ENCODE measurements at regions not wholly inside any gene's neighbourhood (a gene's known extent, or its start where the extent isn't known, plus 50 kb on each side); places are given as distances from the start of the nearest gene placed in this dataset.

DNA sequence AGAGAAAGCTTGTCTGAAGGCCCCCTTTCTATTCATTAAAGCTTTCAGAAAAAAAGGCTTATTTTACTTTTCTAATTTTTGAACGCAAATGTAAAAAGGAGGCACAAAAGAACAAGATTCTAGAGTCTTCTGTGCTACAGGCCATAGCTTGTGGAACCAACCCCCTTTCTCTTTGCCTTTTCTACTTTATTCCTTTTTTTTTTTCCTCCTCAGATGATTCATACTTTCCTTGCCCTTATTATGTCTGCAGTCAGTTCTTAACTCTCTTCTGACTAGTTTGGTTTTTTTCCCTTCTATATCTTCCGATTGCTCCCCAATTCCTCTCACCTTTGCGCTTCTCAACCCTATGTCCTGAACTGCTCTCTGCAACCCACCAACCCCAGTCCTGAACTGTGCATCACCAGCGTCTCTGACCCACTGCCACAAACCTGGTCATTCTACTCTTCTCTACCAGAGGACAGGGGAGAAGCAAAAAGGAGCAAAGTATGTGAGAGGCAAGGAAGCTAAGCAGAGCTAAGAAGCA lies 56.9 kb upstream of the WIPF1 start:
- TF ChIP-seq, protein P1, sequence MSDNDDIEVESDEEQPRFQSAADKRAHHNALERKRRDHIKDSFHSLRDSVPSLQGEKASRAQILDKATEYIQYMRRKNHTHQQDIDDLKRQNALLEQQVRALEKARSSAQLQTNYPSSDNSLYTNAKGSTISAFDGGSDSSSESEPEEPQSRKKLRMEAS (CRISPR knock-in tag; IDR thresholded peaks at IDR 0.05), result no peak
- TF ChIP-seq ZNF317 (CRISPR knock-in tag; IDR thresholded peaks at IDR 0.05; ENCODE audit: borderline replicate concordance, low read depth), result no peak
- TF ChIP-seq, protein P2, sequence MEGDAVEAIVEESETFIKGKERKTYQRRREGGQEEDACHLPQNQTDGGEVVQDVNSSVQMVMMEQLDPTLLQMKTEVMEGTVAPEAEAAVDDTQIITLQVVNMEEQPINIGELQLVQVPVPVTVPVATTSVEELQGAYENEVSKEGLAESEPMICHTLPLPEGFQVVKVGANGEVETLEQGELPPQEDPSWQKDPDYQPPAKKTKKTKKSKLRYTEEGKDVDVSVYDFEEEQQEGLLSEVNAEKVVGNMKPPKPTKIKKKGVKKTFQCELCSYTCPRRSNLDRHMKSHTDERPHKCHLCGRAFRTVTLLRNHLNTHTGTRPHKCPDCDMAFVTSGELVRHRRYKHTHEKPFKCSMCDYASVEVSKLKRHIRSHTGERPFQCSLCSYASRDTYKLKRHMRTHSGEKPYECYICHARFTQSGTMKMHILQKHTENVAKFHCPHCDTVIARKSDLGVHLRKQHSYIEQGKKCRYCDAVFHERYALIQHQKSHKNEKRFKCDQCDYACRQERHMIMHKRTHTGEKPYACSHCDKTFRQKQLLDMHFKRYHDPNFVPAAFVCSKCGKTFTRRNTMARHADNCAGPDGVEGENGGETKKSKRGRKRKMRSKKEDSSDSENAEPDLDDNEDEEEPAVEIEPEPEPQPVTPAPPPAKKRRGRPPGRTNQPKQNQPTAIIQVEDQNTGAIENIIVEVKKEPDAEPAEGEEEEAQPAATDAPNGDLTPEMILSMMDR (IDR thresholded peaks at IDR 0.05), result no peak
- no peak for TF ChIP-seq KAT7 (CRISPR knock-in tag; IDR thresholded peaks at IDR 0.05; ENCODE audit: borderline replicate concordance)
- TF ChIP-seq, protein P3, sequence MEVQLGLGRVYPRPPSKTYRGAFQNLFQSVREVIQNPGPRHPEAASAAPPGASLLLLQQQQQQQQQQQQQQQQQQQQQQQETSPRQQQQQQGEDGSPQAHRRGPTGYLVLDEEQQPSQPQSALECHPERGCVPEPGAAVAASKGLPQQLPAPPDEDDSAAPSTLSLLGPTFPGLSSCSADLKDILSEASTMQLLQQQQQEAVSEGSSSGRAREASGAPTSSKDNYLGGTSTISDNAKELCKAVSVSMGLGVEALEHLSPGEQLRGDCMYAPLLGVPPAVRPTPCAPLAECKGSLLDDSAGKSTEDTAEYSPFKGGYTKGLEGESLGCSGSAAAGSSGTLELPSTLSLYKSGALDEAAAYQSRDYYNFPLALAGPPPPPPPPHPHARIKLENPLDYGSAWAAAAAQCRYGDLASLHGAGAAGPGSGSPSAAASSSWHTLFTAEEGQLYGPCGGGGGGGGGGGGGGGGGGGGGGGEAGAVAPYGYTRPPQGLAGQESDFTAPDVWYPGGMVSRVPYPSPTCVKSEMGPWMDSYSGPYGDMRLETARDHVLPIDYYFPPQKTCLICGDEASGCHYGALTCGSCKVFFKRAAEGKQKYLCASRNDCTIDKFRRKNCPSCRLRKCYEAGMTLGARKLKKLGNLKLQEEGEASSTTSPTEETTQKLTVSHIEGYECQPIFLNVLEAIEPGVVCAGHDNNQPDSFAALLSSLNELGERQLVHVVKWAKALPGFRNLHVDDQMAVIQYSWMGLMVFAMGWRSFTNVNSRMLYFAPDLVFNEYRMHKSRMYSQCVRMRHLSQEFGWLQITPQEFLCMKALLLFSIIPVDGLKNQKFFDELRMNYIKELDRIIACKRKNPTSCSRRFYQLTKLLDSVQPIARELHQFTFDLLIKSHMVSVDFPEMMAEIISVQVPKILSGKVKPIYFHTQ (CRISPR knock-in tag; IDR thresholded peaks at IDR 0.05), result no peak
- no peak for TF ChIP-seq RELA (CRISPR knock-in tag; IDR thresholded peaks at IDR 0.05; ENCODE audit: borderline replicate concordance)

All from WTC11 (cell line).